SIG-M5 treated with dmso at 0.1 percent for 504 hours (cell line): ENCODE measurements at regions not wholly inside any gene's neighbourhood (a gene's known extent, or its start where the extent isn't known, plus 50 kb on each side); places are given as distances from the start of the nearest gene placed in this dataset.

Experiments used
- DNase-seq: peaks from one replicate; lab custom pipeline; 2025; ENCODE audit not compliant: unreplicated experiment; lab: John Stamatoyannopoulos, UW

GRCh38 chr5:19388391-19388790 is 599.6 kb downstream of the CDH18 start:
- DNase-seq, result no peak

DNA sequence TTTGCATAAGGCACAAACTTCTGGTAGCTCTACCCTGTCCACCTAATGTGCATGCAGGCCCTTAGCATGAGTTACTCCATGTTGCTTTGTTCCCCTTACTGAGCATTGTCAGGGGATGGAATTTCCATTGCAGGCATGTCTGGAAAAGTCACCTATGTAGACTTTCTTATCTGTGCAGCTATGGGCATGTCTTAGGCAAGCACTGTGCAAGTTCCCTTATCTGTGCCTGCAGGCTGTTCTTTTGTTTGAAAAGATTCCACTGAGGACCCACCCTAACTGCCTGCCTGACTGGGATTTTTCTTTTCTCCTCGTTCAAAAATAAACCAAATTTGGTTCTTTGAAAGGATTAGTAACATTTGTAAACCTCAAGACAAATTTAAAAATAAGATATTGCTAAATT is 587.0 kb downstream of the CDH18 start:
- DNase-seq, result no peak

- DNase-seq, result no peak
These were observed 581.2 kb downstream of the CDH18 start for GRCh38 chr5:19406576-19407365.

- DNase-seq, result no peak
These were observed 579.9 kb downstream of the CDH18 start for GRCh38 chr5:19408149-19408548.

- DNase-seq, result no peak
These were observed 576.1 kb downstream of the CDH18 start for GRCh38 chr5:19411936-19412335.
